Dermis blood vessel endothelial cell (primary cell): ENCODE measurements at regions not wholly inside any gene's neighbourhood (a gene's known extent, or its start where the extent isn't known, plus 50 kb on each side); places are given as distances from the start of the nearest gene placed in this dataset.
"Not testable (repeated sequence)": the region's sequence is repeated elsewhere in the genome, so short reads cannot be mapped to it uniquely, and the experiment has no call there.

Experiments
- DNase-seq: peaks from one replicate; pipeline ENCODE4 v3.0.0; 2010

DNA sequence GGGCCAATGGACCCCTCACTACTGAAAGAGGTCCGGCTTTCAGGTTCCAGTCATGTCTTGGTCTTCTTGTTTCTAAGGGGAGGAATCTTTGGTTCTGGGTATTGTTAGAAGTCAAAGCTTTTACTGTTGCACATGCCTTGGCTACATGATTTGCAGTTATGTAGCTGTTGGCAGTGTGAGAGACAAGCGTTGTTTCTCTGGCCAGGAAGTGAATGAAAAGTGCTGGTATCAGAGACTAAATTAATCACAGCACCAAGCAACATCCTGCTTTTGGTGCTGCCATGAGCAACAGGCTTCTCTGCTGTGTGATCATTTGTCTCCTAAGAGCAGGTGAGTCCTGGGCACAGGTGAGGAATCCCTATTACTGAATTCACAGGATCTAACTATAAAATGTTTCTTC is 100.1 kb upstream of the PRSS3 start:
- DNase-seq, result no peak

DNA sequence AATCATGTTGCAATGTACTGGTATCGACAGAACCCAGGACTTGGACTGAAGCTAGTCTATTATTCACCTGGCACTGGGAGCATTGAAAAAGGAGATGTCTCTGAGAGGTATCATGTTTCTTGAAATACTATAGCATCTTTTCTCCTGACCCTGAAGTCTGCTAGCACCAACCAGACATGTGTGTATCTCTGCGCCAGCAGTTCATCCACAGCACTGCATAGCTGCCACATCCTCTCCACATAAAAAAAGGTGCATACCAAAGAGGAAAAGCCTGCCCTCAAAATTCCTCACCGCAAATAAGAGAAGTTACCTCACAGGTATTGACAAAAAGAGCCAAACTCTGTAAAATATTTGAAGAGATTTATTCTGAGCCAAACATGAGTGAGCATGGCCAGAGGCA is 99.5 kb upstream of the PRSS3 start:
- DNase-seq, result no peak

DNA sequence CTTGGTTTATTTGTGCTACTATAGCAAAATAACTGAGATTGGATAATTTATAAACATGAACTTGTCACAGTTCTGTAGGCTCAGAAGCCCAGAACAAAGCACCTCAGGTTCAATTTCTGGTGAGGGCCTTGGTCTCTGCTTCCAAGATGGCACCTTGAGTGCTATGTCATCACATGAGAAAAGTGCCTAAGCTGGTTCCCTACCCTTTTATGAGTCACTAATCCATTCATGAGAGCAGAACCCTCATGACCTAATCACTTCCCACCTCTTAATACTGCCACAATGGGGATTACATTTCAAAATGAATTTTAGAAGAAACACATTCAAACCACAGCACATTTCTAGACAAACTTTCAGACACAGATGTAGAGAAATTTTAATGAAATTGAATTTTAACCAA is 98.2 kb upstream of the PRSS3 start:
- DNase-seq, result no peak

DNA sequence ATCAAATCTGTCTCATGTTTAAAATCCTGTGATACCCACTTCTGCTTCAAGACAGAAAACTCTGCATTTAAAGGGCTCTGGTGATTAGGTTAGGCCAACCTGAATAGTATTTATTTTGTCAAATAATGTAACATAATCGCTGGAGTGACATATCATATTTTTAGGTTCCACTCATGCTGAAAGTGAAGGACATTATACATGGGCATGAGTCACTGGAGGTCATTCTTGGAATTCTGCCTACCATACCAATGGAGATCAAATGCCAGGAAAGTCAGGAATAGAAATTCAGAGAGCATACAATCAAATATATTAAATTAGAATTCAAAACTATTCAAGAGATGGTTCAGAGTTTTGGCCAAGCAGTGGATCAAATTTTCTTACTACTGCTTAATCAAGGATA is 97.1 kb upstream of the PRSS3 start:
- DNase-seq, result no peak

DNA sequence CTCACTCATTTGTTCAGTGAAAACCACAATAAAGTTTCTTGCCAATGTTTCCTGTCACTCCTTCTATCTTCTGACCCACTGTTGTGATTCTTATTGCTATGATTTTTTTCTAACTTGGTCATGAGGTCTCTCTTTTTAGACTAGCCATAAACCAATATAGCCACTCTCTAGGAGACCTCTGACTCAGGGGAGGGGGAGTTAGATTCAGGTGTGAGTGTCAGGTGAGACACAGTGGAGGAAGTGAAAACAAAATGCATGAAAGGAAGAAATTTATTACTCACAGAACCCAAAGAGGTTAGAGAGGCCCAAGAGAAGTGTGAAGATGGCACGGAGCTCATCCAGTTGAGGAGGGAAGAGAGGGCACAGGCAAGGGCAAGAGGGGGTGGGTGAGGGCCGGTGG is 94.4 kb upstream of the PRSS3 start:
- not testable (repeated sequence) for DNase-seq

DNA sequence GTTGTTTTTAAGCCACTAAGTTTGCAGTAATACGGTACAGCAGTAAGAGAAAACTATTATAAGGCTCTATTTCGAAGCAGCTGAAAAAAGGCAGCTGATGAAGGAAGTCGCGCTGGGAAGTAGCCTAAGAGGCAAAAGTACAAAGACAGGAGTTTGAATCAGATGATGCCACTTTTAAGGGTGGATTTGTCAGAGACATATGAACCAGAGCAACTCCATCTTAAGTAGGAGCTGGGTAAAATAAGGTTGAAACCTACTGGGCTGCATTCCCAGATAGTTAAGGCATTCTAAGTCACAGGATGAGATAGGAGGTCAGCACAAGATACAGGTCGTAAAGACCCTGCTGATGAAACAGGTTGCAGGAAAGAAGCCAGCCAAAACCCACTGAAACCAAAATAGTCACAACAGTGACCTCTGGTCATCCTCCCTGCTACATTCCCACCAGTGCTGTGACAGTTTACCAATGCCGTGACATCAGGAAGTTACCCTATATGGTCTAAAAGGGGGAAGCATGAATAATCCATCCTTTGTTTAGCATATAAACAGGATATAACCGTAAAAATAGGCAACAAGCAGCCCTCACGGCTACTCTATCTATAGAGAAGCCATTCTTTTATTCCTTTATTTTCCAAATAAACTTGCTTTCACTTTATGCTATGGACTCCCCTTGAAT is 91.8 kb upstream of the PRSS3 start:
- DNase-seq, result peak; percentile 13

DNA sequence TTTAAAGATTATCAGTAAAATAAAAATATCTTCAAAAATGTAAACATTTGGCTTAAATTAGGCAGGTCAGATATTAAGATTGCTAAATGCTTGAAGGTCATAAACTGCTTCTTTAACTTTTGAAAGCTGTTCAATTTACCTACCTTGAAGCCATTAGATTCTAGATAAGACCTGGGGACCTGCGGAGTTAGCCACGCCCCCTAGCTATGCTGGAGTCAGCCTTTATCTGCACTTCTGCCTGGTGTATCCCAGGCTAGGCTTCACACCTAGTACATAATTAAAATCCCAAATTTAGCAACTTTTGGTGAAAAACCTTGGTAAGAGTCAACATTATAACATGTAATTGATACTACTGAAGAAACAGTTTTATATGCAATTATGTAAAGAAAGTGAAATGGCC is 89.9 kb upstream of the PRSS3 start:
- DNase-seq, result not testable (repeated sequence)

DNA sequence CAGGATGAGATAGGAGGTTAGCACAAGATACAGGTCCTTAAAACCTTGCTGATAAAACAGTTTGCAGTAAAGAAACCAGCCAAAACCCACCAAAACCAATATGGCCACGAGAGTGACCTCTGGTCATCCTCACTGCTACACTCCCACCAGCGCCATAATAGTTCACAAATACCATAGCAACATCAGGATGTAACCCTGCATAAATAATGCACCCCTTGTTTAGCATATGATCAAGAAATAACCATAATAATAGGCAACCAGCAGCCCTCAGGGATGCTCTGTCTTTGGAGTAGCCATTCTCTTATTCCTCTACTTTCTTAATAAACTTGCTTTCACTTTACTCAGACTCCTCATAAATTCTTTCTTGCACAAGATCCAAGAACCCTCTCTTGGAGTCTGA is 86.9 kb upstream of the PRSS3 start:
- DNase-seq, result no peak

DNA sequence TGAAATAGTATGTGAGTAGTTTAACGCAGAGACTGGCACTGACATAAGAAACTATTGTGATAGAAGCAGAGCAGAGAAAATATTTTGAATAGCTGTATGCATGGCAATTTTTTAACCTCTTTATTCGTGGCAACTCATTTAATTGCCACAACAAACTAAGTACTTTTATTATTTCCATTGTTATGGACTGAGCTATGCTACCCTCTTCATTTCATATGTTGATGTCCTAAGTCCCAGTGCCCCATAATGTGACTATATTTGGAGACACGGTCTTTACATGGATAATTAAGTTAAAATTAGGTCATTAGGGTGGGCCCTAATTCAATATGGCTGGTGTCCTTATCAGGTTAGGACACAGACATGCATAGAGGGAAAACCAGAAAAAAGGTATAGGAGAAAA is 86.1 kb upstream of the PRSS3 start:
- no peak for DNase-seq

DNA sequence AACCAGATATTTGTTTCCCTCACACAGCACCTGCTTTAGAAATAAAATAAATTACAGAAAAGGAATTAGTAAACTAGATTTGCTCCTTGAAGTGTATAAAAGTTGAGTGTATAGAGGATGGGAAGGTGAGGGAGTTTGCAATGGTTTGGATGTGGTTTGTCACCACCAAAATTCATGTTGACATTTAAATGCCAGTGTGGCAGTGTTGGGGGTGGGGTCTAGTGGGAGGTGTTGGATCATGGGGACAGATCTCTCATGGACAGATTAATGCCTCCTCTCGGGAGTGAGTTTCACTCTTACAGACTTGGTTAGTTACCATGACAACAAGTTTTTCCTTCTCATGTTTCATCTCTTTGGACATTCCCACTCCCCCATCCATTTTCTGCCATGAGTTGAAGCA is 83.9 kb upstream of the PRSS3 start:
- not testable (repeated sequence) for DNase-seq

DNA sequence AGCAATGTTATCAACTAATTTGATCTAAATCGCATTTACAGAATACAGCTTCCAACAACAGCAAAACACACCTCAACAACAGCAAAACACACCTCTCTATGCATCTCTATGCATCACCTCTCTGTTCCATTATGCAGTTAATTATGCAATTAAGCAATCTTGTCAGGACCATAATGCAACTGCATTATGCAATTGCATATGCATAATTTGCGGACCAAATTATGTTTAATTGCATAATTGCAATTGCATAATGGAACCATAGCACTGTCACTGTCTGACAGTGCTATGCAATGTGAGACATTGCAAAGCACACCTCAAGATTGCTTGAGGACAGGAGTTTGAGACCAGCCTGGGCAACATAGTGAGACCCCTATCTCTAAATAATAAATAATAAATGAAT is 80.4 kb upstream of the PRSS3 start:
- DNase-seq, result no peak

DNA sequence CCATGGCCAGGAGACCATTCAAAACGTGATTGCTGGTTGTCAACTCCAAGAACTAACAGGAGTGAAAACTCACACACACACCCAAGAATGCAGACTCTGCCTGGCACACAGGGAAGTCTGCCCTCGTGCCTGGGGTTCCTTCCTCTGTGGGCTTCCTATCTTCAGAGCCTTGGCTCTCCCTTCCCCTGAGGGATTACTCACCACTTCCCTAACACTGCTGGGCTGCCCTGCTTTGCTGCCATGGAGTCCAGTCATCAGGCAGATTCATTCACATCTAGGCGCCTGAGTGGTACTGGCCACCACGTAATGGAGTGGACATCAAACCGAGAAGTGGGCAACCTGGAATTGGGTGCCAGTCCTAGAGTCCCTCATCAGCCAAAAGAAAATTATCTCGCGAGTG is 76.4 kb upstream of the PRSS3 start:
- DNase-seq, result peak; percentile 70

DNA sequence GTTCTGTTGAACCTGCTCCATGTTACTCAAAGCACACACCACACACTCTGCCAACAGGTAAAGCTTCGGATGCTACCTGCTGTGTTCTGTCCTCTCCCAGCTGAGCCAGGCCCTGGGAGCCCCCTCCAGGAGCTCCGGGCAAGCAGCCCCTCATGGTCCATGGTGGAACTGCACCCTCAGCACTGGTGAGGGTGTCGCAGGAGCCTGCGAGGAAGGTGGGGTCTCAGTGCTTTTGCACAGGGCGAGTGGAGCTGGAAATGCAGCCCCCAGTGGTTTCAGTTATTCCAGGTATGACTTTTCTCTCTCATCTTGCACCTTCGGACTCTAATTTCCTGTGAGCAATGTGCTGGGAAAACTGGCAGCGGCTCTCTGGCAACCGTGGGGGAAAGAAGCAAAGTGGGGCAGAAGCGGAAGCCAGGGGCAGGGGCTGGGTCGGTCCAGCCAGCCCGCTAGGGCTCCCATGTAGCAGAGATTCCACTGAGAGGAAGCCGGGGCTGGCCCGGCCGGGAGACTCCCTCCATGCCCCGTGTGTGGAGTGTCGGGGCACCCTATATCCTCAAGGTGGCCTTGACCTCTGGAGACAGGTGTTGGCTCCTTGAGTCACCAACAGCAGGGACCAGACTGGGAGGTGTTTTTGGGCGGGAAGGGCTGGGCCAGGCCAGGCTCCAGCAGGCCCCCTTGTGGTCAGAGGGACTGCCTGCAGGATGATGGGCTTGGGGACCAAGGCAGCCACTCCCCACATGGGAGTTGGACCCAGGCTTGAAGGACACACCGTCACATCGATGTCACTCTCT is 75.6 kb upstream of the PRSS3 start:
- peak; percentile 39 for DNase-seq

DNA sequence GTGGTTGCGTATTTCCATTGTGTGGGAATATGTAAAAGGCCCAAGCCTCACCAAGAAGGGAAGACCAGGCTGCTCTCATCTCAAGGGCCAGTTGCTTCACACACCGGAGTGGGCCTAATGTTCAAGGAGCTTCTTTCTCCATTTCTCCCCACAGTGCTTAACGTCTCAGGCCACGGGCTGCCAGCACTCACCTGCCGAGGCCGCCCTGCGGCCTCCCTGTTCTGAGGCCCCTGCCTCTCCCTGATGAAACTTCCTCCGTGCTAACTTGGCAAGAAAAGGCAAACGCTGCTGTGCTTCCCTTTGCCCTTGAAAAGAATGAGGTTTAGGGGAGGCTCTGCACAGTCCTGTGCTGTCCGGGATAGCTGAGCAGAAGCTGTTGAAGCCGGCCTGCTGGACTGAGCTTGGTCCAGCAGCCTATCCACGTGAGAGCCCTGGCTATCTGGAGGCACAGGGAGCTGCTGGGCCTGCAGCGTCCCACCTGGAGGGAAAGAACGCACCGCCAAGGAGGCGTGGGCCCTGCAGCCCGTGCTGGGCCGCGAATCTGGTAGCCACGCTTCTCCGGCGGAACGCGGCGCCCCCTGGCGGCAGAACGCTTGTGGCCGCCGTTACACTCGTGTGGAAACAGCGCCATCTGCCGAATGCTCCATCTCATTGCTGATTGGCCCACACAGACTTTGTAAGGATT is 73.5 kb upstream of the PRSS3 start:
- peak; percentile 90 for DNase-seq

DNA sequence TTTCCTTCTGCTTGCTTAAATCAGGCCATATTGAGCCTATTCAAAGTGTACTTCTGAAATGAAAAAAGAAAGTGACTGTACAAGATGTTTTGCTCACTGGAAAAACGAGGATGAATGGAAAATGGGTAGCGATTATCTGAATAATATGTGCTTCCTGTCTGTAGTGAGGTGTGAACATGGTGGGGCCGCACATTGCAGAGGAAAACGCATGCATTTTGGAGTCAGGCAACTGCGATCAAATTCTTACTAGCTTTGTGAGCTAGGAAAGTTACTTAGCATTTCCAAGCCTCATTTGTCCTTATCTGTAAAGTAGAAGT is 73.0 kb upstream of the PRSS3 start:
- no peak for DNase-seq

DNA sequence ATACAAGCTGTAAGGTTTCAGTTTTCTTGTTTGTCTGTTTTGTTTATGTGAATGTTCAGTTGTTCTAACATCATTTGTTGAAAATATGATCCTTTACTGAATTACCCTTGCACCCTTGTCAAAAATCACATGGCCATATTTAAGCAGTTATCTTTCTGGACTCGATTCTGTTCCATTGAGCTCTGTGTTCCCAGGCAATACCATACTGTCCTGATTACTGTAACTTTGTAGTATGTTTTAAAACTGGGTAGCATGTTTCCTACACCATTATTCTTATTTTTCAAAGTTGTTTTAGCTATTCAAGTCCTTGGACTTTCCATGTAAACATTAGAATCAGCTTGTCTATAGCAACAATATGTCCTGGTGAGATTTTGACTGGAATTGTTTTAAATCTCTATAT is 66.7 kb upstream of the PRSS3 start:
- no peak for DNase-seq

DNA sequence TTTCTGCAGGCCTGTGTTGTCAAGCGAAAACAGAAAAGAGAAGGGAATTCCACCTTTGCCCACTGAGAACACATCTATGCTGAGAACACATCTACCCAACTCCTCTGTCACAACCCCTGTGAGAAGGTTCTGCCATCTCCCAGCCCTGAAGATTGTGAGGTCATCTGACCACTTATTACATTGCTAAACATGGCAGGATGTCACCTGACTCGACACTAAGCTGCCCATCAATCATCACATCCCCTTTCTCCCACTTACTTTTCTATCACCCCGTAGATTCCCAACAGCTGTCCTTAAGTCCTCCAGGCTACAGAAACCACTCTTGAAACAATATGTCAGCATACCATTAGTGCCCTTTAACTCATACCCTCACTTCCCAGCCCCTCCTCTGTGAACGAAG is 64.2 kb upstream of the PRSS3 start:
- DNase-seq, result no peak

DNA sequence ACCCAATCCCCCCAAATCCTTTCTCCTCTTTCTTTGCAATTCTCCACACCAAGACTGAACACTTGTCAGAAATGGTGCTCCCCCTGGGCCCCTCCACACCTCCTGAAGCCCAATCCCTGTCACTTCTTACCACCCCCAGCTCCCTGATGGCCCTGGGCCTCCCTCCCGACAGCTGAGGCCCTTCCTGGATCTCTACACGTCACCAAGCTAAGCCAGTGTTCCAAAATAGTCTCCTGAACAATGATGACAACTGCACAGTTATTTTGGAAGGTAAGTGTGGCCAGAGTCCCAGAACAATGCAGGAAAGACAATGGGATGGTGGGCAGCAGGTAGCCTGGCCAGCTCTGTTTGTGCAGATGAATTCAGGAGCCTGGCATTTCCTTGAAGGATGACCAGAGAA is 63.7 kb upstream of the PRSS3 start:
- no peak for DNase-seq

DNA sequence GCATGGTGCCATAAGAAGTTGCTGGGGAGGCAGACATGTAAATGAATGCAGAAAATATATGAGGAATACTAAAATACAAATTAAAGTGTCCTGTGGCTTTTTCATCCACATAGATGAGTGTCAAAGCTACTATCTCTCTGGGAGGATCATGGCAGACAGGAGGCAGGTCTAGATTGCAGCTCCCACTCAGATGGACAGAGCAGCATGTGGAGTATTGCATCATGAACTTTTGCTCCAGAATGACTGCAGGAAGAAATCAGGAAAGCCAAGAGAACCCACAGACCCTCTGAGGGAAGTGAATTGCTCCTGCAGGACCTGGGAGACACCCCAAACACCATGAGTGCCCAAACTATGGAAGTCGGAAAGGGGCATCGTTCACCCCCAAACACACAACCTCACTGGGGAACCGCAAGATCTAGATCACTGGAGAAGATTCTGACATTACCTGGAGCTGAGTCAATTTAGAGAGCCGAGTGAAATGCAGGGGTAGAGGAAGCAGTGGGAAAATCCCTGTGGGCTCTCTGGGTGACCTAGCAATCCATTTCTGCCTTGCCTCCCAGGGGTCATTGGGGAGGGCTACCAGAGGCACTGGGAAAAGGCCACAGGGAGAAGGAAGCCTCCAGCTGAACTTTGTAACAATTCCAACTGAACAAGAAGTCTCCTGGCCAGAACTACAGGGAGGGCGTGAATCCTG is 61.0 kb upstream of the PRSS3 start:
- DNase-seq, result not testable (repeated sequence)

DNA sequence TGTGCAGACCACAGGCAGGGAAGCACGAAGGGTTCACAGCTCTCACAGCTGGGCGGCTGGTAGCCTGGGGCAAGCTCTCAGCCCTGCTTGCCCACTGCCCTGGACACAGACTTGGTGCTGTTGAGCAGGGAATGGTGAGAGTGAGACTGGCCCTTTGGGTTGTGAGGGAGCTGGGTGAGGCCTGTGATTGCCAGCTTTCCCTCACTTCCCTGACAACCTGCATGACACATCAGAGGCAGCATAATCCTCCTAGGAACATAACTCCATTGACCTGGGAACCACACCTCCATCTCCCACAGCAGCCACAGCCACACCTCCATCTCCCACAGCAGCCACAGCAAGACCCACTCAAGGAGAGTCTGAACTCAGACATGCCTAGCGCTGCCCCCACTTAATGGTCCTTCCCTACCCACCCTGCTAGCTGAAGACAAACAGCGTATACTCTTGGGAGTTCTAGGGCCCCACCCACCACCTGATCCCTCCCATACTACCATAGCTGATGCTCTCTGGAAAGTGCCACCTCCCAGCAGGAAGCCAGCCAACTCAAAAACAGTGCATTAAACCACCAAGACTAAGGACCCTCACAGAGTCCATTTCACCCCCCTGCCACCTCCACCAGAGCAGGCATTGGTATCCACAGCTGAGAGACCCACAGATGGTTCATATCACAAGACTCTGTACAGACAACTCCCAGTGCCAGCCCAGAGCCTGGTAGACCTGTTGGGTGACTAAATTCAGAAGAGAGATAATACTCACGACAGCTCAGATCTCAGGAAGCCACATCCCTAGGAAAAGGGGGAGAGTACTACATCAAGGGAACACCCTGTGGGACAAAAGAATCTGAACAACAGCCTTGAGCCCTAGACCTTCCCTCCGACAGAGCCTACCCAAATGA is 60.2 kb upstream of the PRSS3 start:
- DNase-seq, result not testable (repeated sequence)

DNA sequence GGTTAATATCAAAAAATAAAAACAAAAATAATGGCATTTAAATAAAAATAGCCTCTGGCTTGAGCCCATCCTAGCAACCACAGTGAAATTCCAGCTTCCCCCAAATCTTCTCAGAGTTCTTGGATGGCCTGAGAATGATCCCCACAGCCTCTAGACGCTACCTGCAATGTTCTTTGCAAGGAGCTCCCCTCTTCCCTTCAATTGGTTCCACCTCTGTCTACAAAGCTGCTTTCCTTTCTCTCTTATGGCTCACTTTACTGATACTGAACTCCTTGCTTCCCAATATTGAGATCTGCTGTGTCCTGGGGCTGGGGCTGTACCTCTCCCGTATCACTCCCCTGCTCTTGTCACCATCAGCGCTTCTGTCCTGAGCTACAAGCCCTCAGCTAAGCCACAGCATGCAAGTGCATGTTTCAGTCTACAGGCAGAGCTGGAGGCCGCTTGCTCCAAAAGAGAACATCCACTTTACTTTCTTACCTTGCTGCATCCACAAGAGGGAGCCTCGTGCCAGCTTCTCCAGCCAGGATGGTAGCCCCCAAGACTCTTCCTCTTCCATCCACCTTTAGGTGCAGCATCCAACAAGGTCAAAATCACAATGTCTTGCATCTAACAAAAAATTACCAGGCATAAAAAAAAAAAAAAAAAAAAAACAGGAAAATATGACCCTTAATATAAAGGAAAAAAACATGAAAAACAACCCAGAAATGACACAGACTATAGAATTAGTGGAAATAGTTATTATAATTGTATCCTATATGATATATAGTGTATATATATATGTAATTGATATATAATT is 57.4 kb upstream of the PRSS3 start:
- peak; percentile 78 for DNase-seq

DNA sequence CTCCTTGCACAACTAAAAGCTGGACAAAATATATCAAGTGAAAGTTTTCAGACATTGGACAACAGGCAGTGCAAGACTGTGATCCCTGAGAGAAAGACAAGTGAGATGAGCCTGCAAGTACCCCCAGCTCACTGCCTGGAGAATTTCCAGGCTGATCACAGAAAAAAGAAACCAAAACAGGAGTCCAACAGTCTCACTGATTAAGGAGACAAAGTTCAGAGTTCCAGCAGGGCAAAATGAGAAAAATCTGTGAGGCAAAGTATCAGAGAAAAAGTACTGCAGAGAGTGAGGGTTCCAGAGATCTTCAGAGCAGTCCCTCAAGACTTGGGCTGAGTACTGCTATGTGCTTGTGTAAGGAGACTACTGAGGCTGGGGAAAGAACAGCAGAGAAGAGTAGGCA is 56.0 kb upstream of the PRSS3 start:
- no peak for DNase-seq
